NB4 (cell line): ENCODE measurements at regions not wholly inside any gene's neighbourhood (a gene's known extent, or its start where the extent isn't known, plus 50 kb on each side); places are given as distances from the start of the nearest gene placed in this dataset.

Experiments used
- DNase-seq: peaks from one replicate; pipeline ENCODE4 v3.0.0; 2010; ENCODE audit warnings: low read depth
- H3K4me3 ChIP-seq: one replicate; pipeline ENCODE4 v1.5.1; 2011; ENCODE audit warnings: mild to moderate bottlenecking, low read depth, low read length, moderate library complexity
- CTCF ChIP-seq: IDR thresholded peaks from one replicate; pipeline ENCODE4 v1.5.1; 2012; ENCODE audit warnings: low read depth, low read length
- MYC ChIP-seq: IDR thresholded peaks from 2 replicates; pipeline ENCODE4 v1.6.1; 2011; ENCODE audit warnings: low read depth, low read length
- POLR2A ChIP-seq: IDR thresholded peaks from 2 replicates; pipeline ENCODE4 v1.6.1; 2011; ENCODE audit warnings: mild to moderate bottlenecking; ENCODE audit not compliant: insufficient read length; ENCODE audit errors: extremely low read depth
- TF ChIP-seq, protein P1 (sequence below): IDR thresholded peaks from 2 replicates; pipeline ENCODE4 v1.6.1; 2011; ENCODE audit warnings: low read depth, low read length

GRCh38 chr18:73153271-73153670 is 285.5 kb upstream of the NETO1 start:
- no peak for TF ChIP-seq POLR2A
- no peak for TF ChIP-seq CTCF
- TF ChIP-seq, protein P1, sequence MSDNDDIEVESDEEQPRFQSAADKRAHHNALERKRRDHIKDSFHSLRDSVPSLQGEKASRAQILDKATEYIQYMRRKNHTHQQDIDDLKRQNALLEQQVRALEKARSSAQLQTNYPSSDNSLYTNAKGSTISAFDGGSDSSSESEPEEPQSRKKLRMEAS = no peak
- no peak for TF ChIP-seq MYC
- no peak for DNase-seq

DNA sequence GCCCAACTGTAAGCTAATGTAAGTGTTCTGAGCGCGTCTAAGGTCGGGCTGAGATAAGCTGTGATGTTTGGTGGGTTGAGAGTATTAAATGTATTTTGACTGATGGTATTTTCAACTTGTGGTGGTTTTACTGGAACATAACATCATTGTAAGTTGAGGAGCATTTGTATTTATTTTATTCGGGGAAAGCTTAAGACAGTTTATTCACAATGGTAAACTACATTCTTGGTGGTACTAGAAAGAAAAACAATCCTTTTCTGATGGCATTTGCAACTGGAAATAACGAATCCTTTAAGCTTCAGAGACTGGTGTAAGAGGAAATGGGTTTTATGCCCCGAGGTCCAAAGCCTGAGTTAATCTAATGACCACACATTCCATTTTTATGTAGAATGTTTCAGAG is 283.3 kb upstream of the NETO1 start:
- no peak for DNase-seq
- no peak for TF ChIP-seq POLR2A

More at GRCh38 chr18:73153271-73153670, 285.5 kb upstream of the NETO1 start:
- H3K4me3 ChIP-seq = no peak overlapping the region

GRCh38 chr18:73150199-73150598 is 282.4 kb upstream of the NETO1 start:
- TF ChIP-seq, protein P1 = no peak
- TF ChIP-seq CTCF (no peak), MYC (no peak), POLR2A (no peak)
- no peak for DNase-seq
- no peak overlapping the region for H3K4me3 ChIP-seq

More for the DNA sequence above, 283.3 kb upstream of the NETO1 start:
- no peak overlapping the region for H3K4me3 ChIP-seq

GRCh38 chr18:73147590-73147989 is 279.8 kb upstream of the NETO1 start:
- H3K4me3 ChIP-seq = no peak overlapping the region
- TF ChIP-seq CTCF (no peak), MYC (no peak), POLR2A (no peak)
- TF ChIP-seq, protein P1 = no peak
- no peak for DNase-seq

- TF ChIP-seq POLR2A (no peak), MYC (no peak), CTCF (no peak)
- TF ChIP-seq, protein P1 = no peak
- DNase-seq = no peak
These were observed 276.2 kb upstream of the NETO1 start for GRCh38 chr18:73144030-73144429.

DNA sequence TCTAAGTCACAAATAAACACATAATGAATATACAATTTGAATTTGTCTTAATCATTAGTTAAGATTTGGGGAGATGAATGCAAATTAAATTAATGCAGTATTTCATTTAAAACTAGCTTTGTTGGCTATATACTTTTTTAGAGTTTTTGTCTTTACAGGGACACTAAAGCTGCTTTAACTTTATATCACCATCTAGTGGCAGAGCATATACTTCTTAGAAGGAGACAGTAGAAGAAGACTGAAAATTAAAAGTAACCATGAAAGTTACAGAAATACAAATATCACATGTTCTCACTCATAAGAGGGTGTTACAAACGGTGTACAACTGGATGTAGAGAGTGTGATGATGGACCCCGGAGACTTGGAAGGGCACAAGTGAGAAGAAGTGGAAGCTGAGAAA is 268.3 kb upstream of the NETO1 start:
- no peak overlapping the region for H3K4me3 ChIP-seq
- DNase-seq = peak; percentile 6
- TF ChIP-seq MYC (no peak), POLR2A (no peak), CTCF (no peak)
- TF ChIP-seq, protein P1 = no peak

More at GRCh38 chr18:73144030-73144429, 276.2 kb upstream of the NETO1 start:
- no peak overlapping the region for H3K4me3 ChIP-seq
